ENCODE measurements at regions not wholly inside any gene's neighbourhood (a gene's known extent, or its start where the extent isn't known, plus 50 kb on each side); places are given as distances from the start of the nearest gene placed in this dataset.

GRCh38 chr1:239896980-239897379 is 194.7 kb upstream of the FMN2 start (continued):
- no peak for TF ChIP-seq E2F6 (IDR thresholded peaks at IDR 0.05; ENCODE audit: borderline replicate concordance, low read depth)

DNA sequence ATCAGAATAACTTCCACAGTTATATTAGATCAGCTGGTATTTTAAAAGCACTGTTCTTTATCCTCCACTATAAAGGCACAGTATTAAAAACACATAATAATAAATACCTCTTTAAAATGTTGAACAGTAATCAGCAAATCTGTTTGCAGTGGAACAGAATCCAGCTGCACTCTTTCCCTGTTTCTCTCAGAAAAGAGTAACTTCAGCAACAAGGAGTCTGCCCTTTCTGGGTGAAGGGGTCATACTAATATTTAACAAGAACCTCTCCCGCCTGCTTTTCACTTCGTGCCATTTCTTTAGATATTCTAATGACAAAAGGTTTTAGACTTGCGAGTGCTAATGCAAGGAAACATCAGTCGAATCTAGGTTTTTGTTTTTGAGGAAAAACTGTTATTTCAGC is 194.2 kb upstream of the FMN2 start:
- Histone ChIP-seq H3K9me3 (no peaks in the 10 kb centered on the region), H3K4me1 (peaks cover 29% of the 10 kb centered on the region), H3K4me2 (peak overlapping the region; percentile 65), H3K27ac (peak overlapping the region; percentile 26 to 74), H3K4me3 (no peak overlapping the region)
- ChIA-PET POLR2A (no interaction called here), CTCF (interaction anchor here (0.6 to 2.5 kb wide), 43 partner anchors 8 to 792 kb away, joined by 3 to 23 read pairs (median 4); no protein-coding TSS in a partner anchor)
- TF ChIP-seq HDAC2 (IDR thresholded peaks at IDR 0.05) (no peak), MAFK (IDR thresholded peaks at IDR 0.05; ENCODE audit: partially characterized antibody) (no peak), JUN (IDR thresholded peaks at IDR 0.05) (no peak), CBX8 (IDR thresholded peaks at IDR 0.05) (no peak), RAD21 (conservative IDR thresholded peaks at IDR 0.05 in 1 of 2, IDR thresholded peaks at IDR 0.05 in 1 of 2) (no peak), KDM1A (IDR thresholded peaks at IDR 0.05; ENCODE audit: low read depth) (no peak), NR3C1 (IDR thresholded peaks at IDR 0.05) (no peak), ZC3H11A (IDR thresholded peaks at IDR 0.05) (no peak), ZNF302 (CRISPR knock-in tag; IDR thresholded peaks at IDR 0.05) (no peak), FOSB (CRISPR knock-in tag; IDR thresholded peaks at IDR 0.05) (no peak), RARB (CRISPR knock-in tag; IDR thresholded peaks at IDR 0.05) (no peak), HEYL (CRISPR knock-in tag; IDR thresholded peaks at IDR 0.05) (no peak), HOXB13 (CRISPR knock-in tag; IDR thresholded peaks at IDR 0.05; ENCODE audit: low read depth) (no peak)
- TF ChIP-seq, protein P1, sequence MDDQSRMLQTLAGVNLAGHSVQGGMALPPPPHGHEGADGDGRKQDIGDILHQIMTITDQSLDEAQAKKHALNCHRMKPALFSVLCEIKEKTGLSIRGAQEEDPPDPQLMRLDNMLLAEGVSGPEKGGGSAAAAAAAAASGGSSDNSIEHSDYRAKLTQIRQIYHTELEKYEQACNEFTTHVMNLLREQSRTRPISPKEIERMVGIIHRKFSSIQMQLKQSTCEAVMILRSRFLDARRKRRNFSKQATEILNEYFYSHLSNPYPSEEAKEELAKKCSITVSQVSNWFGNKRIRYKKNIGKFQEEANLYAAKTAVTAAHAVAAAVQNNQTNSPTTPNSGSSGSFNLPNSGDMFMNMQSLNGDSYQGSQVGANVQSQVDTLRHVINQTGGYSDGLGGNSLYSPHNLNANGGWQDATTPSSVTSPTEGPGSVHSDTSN (IDR thresholded peaks at IDR 0.05), result no peak
- no peak for FAIRE-seq
- no peak for DNase-seq (ENCODE audit: low read depth in 1 of 2, low spot score in 1 of 2)
- 20% methylated on average over 4 of the region's 4 CpGs for WGBS (ENCODE audit: missing lambda C conversion rate)
- ATAC-seq, result peak in 1 of 2 experiments; percentile 11; a peak in 2 of 6 replicates

DNA sequence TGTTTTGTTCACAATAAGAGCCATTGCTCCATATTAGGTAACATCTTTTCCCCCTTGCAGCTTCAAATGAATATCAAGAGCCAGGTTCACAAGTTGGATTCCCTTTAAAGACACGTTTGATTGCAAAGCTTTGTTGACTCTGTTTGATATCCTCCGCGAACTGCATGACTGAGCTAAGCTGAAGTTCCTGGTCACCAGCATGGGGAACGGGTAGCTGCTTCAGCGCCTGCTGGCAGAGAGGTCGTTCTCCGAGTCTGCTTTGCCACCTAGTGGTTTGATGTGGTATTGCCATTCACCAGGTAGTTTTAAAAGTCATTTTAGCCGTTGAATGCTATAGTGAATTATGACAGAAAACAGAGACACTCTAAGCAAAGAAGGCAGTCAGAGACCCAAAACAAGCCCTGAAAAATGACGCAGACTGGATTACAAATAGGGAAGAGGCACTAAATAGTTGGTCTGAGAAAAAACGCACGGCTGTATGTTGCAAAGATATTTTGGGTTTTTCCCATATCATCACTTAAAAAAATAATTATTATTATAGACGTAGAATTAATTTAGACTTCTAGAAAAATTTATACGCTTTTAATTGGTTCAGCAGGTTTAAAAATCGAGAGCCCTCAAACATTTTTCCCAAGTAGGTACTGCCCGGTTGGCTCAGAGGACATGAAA is 193.5 kb upstream of the FMN2 start:
- DNase-seq (ENCODE audit: low read depth in 1 of 2, low spot score in 1 of 2), result peak; percentile 76 to 84
- H3K4me1 ChIP-seq, result peaks cover 22% of the 10 kb centered on the region
- CTCF ChIA-PET, result interaction anchor here (0.6 to 2.5 kb wide), 44 partner anchors 9 to 792 kb away, joined by 3 to 23 read pairs (median 4); no protein-coding TSS in a partner anchor
- H3K9me3 ChIP-seq, result no peaks in the 10 kb centered on the region
- FAIRE-seq, result peak; percentile 82
- peak; percentile 86 to 95 for ATAC-seq
- TF ChIP-seq, protein P1 (IDR thresholded peaks at IDR 0.05), result no peak
- no peak for TF ChIP-seq MYC (IDR thresholded peaks at IDR 0.05; ENCODE audit: borderline replicate concordance, low read length)
- TF ChIP-seq HDAC2 (IDR thresholded peaks at IDR 0.05), result no peak
- no peak for TF ChIP-seq NR3C1 (IDR thresholded peaks at IDR 0.05)
- no peak for TF ChIP-seq KDM5A (IDR thresholded peaks at IDR 0.05)
- 0 out of 5 replicates have a peak, but pooled peaks of 1 of the 2 experiments have one; percentile 39 for TF ChIP-seq JUN (IDR thresholded peaks at IDR 0.05)
- TF ChIP-seq CBX8 (IDR thresholded peaks at IDR 0.05), result no peak
- no peak for TF ChIP-seq BCL3 (IDR thresholded peaks at IDR 0.05)
- TF ChIP-seq, protein P2, sequence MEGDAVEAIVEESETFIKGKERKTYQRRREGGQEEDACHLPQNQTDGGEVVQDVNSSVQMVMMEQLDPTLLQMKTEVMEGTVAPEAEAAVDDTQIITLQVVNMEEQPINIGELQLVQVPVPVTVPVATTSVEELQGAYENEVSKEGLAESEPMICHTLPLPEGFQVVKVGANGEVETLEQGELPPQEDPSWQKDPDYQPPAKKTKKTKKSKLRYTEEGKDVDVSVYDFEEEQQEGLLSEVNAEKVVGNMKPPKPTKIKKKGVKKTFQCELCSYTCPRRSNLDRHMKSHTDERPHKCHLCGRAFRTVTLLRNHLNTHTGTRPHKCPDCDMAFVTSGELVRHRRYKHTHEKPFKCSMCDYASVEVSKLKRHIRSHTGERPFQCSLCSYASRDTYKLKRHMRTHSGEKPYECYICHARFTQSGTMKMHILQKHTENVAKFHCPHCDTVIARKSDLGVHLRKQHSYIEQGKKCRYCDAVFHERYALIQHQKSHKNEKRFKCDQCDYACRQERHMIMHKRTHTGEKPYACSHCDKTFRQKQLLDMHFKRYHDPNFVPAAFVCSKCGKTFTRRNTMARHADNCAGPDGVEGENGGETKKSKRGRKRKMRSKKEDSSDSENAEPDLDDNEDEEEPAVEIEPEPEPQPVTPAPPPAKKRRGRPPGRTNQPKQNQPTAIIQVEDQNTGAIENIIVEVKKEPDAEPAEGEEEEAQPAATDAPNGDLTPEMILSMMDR (IDR thresholded peaks at IDR 0.05), result peak; percentile 93
- TF ChIP-seq SMC3 (IDR thresholded peaks at IDR 0.05), result peak; percentile 97
- peak; percentile 99 for TF ChIP-seq RAD21 (conservative IDR thresholded peaks at IDR 0.05 in 1 of 2, IDR thresholded peaks at IDR 0.05 in 1 of 2)
- TF ChIP-seq, protein P3, sequence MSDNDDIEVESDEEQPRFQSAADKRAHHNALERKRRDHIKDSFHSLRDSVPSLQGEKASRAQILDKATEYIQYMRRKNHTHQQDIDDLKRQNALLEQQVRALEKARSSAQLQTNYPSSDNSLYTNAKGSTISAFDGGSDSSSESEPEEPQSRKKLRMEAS (IDR thresholded peaks at IDR 0.05), result 0 out of 2 replicates have a peak, but pooled peaks have one; percentile 19
- TF ChIP-seq CHD2 (IDR thresholded peaks at IDR 0.05; ENCODE audit: low read length, partially characterized antibody), result no peak
- 8% methylated on average over 15 of the region's 15 CpGs for WGBS (ENCODE audit: missing lambda C conversion rate)
- H3K27ac ChIP-seq, result peak overlapping the region; percentile 26 to 74
- peak overlapping the region; percentile 65 for H3K4me2 ChIP-seq
- POLR2A ChIA-PET, result no interaction called here
- no peak overlapping the region for H3K4me3 ChIP-seq

Data from A549 (cell line).